Body of pancreas (tissue), 4 donors: ENCODE measurements at regions not wholly inside any gene's neighbourhood (a gene's known extent, or its start where the extent isn't known, plus 50 kb on each side); places are given as distances from the start of the nearest gene placed in this dataset.

Experiments
- ATAC-seq: fragments of 150-250 bp; one replicate; pipeline ENCODE4 v1.9.1; 2016
- DNase-seq, 4 donors: peaks; one replicate each; pipeline ENCODE4 v3.0.0-alpha.2; 2019
- H3K27ac ChIP-seq, 4 donors: fragments of 200-600 bp; sonication (generic); 1 replicate in 3 of 4; 2 replicates in 1 of 4; pipeline versions ENCODE4 v1.5.1 to v1.6.1; 2016 to 2019; ENCODE audit warnings: mild to moderate bottlenecking in 1 of 4, mixed read lengths in 1 of 4, moderate library complexity in 1 of 4
- H3K27me3 ChIP-seq, 2 donors: fragments of 200-600 bp; sonication (generic); one replicate each; pipeline ENCODE4 v1.6.0; 2016; ENCODE audit warnings: mild to moderate bottlenecking in 1 of 2
- H3K36me3 ChIP-seq, 2 donors: fragments of 200-600 bp; sonication (generic); replicated peaks in 1 of 2; 2 replicates each; pipeline ENCODE4 v1.5.1; 2016; ENCODE audit warnings: low read depth in 2 of 2; ENCODE audit not compliant: insufficient read depth in 1 of 2
- H3K4me1 ChIP-seq: fragments of 200-600 bp; sonication (generic); one replicate; pipeline ENCODE4 v1.6.0; 2016
- H3K4me3 ChIP-seq, 2 donors: fragments of 200-600 bp; sonication (generic); 1 replicate in 1 of 2; 2 replicates in 1 of 2; pipeline ENCODE4 v1.5.1; 2016 to 2019
- H3K9me3 ChIP-seq, 3 donors: fragments of 200-600 bp; sonication (generic); 1 replicate in 2 of 3; 2 replicates in 1 of 3; pipeline ENCODE4 v1.5.1; 2016
- POLR2A ChIP-seq, 3 donors: fragments of 450-650 bp; IDR thresholded peaks; one replicate each; pipeline ENCODE4 v1.6.1; 2016; ENCODE audit warnings: antibody characterized with exemption in 3 of 3, mild to moderate bottlenecking in 2 of 3
- WGBS, 2 donors: methylation state at CpG; one replicate each; pipeline ENCODE4 v1.1.5; 2017; 5-methylcytosine and 5-hydroxymethylcytosine counted together
- intact Hi-C: fragments of 100-400 bp; cut with DNase I; formaldehyde crosslinking; loops from one replicate; pipeline ENCODE4 v1.15.1; 2023
- TF ChIP-seq, protein P1 (sequence below), 7 experiments: fragments of 450-650 bp in 4 of 7; fragments of 200-600 bp in 3 of 7; sonication (generic) in 3 of 7; IDR thresholded peaks; one replicate each; pipeline ENCODE4 v1.5.1; 2016 to 2019; ENCODE audit warnings: antibody characterized with exemption in 7 of 7

DNA sequence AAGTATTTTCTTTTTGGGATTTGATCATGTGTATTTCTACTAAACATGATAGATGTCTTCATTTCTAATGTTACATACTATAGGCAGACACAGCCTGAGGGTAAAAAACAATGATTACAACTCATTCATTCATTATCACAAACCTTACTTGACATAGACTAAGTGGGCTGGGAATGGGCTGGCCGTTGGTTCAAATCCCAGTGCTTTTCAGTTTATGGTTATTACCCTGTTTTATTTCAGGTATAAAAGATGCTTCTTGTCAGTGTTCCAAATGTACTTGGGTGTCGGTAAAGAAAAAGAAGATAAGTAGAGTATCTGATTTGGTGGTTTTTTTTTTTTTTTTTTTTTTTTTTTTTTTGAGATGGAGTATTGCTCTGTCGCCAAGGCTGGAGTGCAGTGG lies 149.7 kb upstream of the ZFHX3 start:
- intact Hi-C loops: no loop called here
- TF ChIP-seq, protein P1, sequence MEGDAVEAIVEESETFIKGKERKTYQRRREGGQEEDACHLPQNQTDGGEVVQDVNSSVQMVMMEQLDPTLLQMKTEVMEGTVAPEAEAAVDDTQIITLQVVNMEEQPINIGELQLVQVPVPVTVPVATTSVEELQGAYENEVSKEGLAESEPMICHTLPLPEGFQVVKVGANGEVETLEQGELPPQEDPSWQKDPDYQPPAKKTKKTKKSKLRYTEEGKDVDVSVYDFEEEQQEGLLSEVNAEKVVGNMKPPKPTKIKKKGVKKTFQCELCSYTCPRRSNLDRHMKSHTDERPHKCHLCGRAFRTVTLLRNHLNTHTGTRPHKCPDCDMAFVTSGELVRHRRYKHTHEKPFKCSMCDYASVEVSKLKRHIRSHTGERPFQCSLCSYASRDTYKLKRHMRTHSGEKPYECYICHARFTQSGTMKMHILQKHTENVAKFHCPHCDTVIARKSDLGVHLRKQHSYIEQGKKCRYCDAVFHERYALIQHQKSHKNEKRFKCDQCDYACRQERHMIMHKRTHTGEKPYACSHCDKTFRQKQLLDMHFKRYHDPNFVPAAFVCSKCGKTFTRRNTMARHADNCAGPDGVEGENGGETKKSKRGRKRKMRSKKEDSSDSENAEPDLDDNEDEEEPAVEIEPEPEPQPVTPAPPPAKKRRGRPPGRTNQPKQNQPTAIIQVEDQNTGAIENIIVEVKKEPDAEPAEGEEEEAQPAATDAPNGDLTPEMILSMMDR (IDR thresholded peaks at IDR 0.05): no peak
- no peak for TF ChIP-seq POLR2A (IDR thresholded peaks at IDR 0.05)
- H3K4me1 ChIP-seq: peaks cover 8% of the 10 kb centered on the region
- no peaks in the 10 kb centered on the region for H3K36me3 ChIP-seq
- no peak overlapping the region for H3K27ac ChIP-seq
- 77 to 79% methylated on average over 3 of the region's 3 CpGs for WGBS, 2 donors
- no peak for DNase-seq
- H3K4me3 ChIP-seq: no peak overlapping the region
- H3K27me3 ChIP-seq: no peaks in the 10 kb centered on the region
- ATAC-seq: no peak
- H3K9me3 ChIP-seq: no peaks in the 10 kb centered on the region

DNA sequence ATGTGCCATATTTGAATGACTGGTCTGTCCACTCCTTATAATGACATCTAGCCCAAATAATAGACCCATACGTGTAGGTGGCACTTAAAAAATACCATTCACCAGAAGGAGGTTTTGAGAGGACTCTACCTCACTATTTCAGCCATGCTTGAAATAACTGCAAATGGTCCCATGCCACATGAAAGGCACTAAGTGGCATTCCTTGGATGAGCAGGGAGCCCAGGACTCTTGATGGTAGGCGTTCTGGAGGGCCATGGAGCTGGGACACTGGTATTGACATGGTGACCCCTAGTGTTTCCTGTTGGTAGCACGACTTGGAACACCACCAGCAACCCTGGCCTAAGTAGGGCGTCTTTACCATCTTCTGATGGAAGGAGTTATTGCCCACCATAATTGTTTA lies 148.7 kb upstream of the ZFHX3 start:
- Histone ChIP-seq H3K9me3 (no peaks in the 10 kb centered on the region), H3K27ac (no peak overlapping the region), H3K4me1 (no peaks in the 10 kb centered on the region), H3K4me3 (no peak overlapping the region), H3K36me3 (no peaks in the 10 kb centered on the region), H3K27me3 (no peaks in the 10 kb centered on the region)
- TF ChIP-seq POLR2A (IDR thresholded peaks at IDR 0.05): no peak
- TF ChIP-seq, protein P1 (IDR thresholded peaks at IDR 0.05): peak; percentile 40 to 78 (median 72)
- DNase-seq: peak; percentile 76 to 85 (median 78)
- intact Hi-C loops: no loop called here
- peak; percentile 82 for ATAC-seq
- WGBS, 2 donors: 21 to 32% methylated on average over 4 of the region's 4 CpGs

DNA sequence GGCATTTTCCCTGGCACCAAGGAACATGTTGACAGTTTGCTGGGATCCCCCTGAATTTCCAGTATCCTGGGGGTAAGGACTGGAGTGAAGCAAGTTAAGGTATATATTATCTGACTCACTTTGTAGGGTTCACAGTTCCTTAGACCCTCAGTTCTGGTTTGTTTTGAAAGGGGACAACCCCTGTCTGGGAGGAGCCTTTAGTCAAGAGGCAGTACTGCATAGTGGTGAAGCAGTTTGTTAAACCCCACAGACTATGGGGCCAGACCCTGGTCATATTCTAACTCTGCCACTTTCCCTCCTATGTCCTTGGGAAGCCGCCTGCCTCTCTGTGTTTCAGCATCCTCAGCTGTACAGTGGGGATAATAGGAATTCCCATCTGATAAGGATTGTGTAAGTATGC lies 145.5 kb upstream of the ZFHX3 start:
- Histone ChIP-seq H3K9me3 (no peaks in the 10 kb centered on the region), H3K36me3 (no peaks in the 10 kb centered on the region), H3K4me1 (no peaks in the 10 kb centered on the region), H3K27me3 (no peaks in the 10 kb centered on the region), H3K27ac (no peak overlapping the region), H3K4me3 (no peak overlapping the region)
- DNase-seq (no peak), ATAC-seq (no peak)
- intact Hi-C loops: no loop called here
- TF ChIP-seq POLR2A (IDR thresholded peaks at IDR 0.05): no peak
- TF ChIP-seq, protein P1 (IDR thresholded peaks at IDR 0.05): no peak
- WGBS, 2 donors: 92 to 100% methylated on average over 1 of the region's 1 CpG

- no peaks in the 10 kb centered on the region for H3K27me3 ChIP-seq
- ATAC-seq: no peak
- H3K36me3 ChIP-seq: no peaks in the 10 kb centered on the region
- no peaks in the 10 kb centered on the region for H3K4me1 ChIP-seq
- no peak for DNase-seq
- WGBS, 2 donors: 80 to 81% methylated on average over 19 of the region's 19 CpGs
- intact Hi-C loops: no loop called here
- H3K4me3 ChIP-seq: no peak overlapping the region
- no peak for TF ChIP-seq POLR2A (IDR thresholded peaks at IDR 0.05)
- TF ChIP-seq, protein P1 (IDR thresholded peaks at IDR 0.05): no peak
- no peak overlapping the region for H3K27ac ChIP-seq
- no peaks in the 10 kb centered on the region for H3K9me3 ChIP-seq
Measured at GRCh38 chr16:73192232-73192894, 144.4 kb upstream of the ZFHX3 start.

DNA sequence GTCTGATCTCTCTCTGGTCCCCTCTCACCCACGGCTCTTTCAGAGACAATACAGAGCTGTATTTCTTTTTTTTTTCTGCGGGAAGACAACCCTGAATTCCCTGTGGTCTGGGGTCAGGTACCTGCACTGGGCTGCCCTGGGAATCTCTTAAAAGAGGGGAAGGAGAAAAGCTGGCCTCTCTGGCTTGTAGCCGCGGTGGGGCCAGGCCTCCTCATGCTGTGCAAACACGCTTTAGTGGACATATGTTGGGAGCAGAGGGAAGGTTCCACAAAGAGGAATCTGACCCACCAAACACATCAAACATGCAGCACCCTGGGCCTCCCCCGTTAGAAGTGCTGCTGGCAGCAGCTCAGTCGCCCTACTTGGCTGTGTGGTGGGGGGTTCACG lies 143.7 kb upstream of the ZFHX3 start:
- Histone ChIP-seq H3K36me3 (no peaks in the 10 kb centered on the region), H3K4me3 (no peak overlapping the region), H3K27ac (no peak overlapping the region), H3K9me3 (no peaks in the 10 kb centered on the region), H3K4me1 (no peaks in the 10 kb centered on the region), H3K27me3 (no peaks in the 10 kb centered on the region)
- WGBS, 2 donors: 80 to 81% methylated on average over 8 of the region's 8 CpGs
- TF ChIP-seq, protein P1 (IDR thresholded peaks at IDR 0.05): no peak
- no peak for TF ChIP-seq POLR2A (IDR thresholded peaks at IDR 0.05)
- intact Hi-C loops: no loop called here
- no peak for DNase-seq
- ATAC-seq: no peak
